HG02623 (cell line): ENCODE measurements at regions not wholly inside any gene's neighbourhood (a gene's known extent, or its start where the extent isn't known, plus 50 kb on each side); places are given as distances from the start of the nearest gene placed in this dataset.
A peak's percentile ranks its signal among the peaks of the same experiment; 100 is the strongest.
"Not testable (repeated sequence)": the region's sequence is repeated elsewhere in the genome, so short reads cannot be mapped to it uniquely, and the experiment has no call there.

Experiments
- ATAC-seq: cut with Tn5 transposase; IDR thresholded peaks from one replicate; pipeline ENCODE4 v1.9.1; 2021; ENCODE audit warnings: moderate library complexity; ENCODE audit not compliant: unreplicated experiment

DNA sequence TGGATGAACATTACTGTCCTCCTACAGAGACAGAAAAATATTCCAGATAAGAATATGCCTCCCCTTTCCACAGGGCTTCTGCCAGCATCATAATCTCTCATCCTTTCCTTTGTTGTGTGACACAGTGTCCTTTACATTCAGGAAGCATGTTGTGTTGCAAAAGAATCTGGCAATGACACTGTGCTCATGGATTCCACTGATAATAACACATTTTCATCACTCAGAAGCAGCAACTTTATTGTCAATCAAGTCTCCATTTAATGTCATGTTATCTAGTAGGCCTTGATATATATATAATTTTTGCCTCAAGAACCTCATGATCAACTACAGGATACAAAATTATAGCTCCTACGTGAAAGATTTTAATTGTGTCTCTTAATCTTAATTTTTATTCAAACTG lies 833.9 kb downstream of the FSTL5 start:
- no peak for ATAC-seq

GRCh38 chr4:161321706-161322105 lies 842.1 kb downstream of the FSTL5 start:
- ATAC-seq, result no peak

DNA sequence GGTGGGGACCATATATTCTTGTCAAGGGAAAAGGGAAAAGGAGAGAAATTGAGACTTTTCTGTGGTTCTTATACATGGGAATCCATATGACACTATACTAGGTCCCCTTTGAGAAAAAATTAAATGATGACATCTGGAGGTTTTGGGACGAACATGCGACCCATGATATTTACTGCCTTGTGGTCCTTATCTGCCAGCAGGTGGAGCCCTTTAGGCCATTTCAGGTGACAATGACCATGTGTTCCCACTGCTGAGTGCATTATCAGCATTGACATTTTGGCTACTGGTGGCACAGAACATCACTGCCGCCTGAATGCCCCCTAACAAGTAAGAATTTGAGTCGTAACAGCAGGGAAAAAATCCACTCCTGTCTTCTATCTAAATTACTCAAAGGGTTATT lies 843.4 kb downstream of the FSTL5 start:
- ATAC-seq, result peak; percentile 75

GRCh38 chr4:161317000-161317399 lies 846.8 kb downstream of the FSTL5 start:
- no peak for ATAC-seq

- no peak for ATAC-seq
These were observed 849.4 kb downstream of the FSTL5 start for GRCh38 chr4:161314371-161314770.

- ATAC-seq, result no peak
These were observed 860.2 kb downstream of the FSTL5 start for GRCh38 chr4:161303551-161303950.

DNA sequence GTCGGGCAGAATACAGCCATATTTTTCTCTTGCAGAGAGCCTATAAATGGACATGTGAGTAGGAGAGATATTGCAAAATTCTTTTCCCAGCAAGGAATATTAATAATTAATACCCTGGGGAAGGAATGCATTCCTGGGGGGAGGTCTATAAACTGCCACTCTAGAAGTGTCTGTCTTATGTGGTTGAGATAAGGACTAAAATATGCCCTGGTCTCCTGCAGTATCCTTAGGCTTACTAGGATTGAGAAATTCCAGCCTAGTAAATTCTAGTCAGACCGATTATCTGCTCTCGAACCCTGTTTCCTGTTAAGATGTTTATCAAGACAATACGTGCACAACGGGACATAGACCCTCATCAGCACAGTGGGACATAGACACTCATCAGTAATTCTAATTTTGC lies 872.6 kb downstream of the FSTL5 start:
- no peak for ATAC-seq

DNA sequence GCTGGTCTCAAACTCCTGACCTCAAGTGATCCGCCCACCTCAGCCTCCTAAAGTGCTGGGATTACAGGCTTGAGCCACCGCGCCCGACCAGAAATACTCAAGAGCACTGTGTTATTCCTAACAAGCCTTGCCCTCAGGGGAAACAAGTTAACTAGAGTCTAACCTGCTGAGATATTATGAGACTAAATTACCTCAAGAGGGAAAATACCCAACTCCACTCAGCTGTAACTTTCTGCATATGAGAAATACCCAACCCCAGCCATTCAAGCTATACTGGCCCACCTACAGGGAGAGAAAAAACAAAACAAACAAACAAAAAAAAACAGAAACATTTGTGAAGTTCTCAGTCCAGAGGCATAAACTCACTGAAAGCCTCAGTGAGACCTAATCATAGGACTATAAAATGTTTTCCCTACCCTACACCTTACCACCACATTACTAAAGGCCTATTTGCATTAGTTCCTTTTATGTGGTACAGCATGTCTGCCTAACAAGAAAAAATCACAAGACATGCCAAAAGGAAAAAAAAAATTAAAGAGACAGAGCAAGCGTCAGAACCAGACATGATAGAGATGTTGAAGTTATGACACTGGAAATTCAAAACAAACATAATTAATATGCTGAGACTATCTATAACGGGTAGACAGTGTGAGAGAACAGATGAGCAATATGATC lies 876.0 kb downstream of the FSTL5 start:
- peak; percentile 70 for ATAC-seq

- no peak for ATAC-seq
These were observed 878.3 kb downstream of the FSTL5 start for GRCh38 chr4:161285461-161285860.

DNA sequence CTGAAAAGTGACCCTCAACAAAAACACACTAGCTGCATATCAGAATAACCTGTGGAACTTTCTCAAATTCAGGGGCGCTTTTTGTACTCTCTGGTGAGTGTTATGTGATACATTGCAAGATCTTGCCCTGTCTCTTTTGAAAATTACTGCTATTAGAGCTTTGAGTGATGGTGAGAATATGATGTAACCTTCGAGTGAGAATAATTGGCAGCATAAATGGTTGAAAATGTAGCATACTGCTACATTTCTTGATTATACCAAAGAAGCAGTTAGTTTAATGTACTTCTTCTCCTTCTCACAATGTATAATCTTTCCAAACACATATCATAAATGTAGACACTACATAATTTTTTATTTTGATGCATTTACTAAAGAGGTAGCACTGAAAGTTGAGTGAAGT lies 882.9 kb downstream of the FSTL5 start:
- no peak for ATAC-seq

DNA sequence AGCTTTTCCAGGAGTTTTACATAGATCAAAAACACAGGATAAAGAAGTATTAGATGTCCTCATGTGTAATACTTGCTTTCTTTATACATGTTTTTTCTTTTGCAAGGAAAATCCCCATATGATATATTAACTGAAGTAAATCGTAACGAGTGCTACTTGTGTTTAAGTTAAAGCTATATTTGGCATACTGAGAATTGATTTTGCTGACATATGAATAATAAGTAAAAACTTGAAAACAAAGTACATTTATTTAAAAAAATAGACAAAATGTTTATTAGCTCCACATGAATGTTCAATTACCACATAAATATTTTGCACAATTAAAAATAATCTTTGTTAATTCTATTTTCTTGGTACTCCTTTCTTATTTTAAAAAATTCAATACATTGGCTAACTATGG lies 884.7 kb downstream of the FSTL5 start:
- no peak for ATAC-seq

GRCh38 chr4:161277150-161277787 lies 886.5 kb downstream of the FSTL5 start:
- not testable (repeated sequence) for ATAC-seq

DNA sequence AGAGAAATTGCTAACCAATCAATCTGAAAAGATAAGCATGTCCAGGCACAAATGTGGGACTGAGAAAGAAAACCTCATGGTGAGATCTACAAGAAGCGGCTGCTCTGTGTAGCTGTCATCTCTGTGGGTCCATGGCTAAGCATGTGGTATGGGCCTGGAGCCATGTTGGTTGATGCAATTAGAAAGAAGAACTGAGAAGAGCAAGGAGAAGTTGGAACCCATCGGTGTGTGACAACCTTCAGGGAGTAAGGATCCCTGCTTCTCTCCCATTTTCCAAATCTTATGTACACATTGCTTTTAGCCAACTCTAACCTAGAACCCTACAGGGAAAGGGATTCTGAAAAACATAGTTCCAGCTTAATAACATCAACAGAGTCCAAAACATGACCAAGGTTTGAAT lies 890.2 kb downstream of the FSTL5 start:
- no peak for ATAC-seq

GRCh38 chr4:161260819-161261218 lies 903.0 kb downstream of the FSTL5 start:
- ATAC-seq, result no peak

DNA sequence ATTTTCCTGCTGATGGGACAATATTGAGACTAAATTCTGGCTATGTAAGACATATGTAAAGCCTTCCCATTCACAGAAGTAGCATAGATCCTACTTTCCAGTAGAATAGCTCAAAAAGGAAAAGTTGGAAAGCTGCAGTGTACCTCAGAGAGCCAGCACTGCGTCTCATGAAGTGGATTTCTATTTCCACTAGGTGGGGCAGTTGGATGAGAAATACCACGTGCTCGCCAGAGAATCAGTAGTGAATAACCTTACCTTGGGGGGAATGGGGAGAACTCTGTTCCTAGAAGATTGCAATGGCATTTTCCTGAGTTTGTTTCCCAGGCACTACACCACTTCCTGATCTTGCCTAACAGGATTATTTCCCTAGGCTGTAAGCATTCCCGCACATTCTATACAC lies 907.1 kb downstream of the FSTL5 start:
- no peak for ATAC-seq

DNA sequence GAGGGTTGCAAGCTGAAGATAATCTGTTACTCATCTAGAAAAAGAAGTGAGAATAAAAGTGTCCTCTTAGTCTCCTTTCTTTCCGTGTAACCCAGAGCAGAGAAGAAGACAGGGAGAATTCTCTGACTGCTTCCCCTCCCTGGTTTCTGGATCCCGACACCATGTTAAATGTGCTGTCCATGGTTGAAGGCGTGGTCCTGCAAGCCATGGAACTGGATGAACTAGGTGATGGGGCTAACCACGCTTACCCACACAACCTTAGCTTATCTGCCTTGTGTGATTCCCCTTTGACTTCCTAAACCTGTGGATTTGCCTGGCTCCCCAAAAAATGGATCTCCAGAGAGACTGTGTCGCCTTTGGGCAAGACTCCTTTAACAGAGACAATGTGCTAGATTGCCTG lies 907.6 kb downstream of the FSTL5 start:
- ATAC-seq, result no peak

DNA sequence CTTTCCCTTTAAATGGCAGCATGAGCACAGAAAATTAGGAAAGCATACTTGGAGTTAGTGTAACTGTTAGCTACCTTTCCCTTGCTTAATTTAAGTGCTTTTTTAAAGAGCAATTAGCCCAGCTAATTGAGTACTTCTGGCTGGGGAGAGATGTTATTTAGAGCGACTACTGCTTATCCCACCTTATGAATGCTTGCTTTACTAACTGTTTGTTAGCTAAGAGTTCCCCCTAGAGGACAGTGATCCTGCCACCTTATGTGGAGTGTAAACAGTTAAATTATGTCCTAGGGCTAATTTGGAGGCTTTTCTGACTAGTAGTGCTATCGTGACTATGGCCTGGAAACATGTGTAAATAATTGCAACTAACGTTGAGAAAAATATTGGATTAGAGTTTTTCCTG lies 909.4 kb downstream of the FSTL5 start:
- no peak for ATAC-seq

GRCh38 chr4:161252520-161253141 lies 911.2 kb downstream of the FSTL5 start:
- peak; percentile 80 for ATAC-seq

DNA sequence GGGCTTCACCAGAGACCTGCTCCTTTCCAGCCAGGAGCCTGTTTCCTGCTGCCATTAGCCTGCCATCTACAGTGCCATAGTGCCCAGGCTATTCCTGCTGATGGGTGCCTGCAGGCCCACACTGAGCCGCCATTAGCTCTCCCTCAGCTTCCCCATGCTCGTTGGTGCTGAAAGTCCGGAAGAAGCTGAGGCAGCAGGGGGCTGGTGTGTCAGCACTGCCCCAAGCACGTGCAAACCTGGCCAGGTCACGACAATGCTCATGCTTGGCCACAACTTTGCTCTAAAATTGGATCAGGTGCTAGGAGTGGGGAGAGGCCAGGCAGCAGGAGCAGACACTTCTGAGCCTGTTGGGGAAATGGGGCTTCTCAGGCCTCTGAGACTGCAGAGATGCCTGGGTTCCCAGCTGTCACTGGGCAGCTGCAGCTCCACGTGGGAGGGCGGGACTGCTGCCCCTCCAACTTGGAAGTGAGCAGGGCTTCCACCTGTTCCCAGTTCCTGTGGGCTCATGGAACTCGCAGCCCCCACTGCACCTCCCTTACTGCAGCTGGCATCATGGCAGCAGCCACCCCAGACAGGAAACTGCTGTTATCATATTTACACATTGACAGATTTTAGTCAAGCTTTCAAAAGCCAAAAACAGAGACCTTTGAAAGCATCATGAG lies 913.9 kb downstream of the FSTL5 start:
- ATAC-seq, result no peak

- ATAC-seq, result no peak
These were observed 914.9 kb downstream of the FSTL5 start for GRCh38 chr4:161248880-161249279.

DNA sequence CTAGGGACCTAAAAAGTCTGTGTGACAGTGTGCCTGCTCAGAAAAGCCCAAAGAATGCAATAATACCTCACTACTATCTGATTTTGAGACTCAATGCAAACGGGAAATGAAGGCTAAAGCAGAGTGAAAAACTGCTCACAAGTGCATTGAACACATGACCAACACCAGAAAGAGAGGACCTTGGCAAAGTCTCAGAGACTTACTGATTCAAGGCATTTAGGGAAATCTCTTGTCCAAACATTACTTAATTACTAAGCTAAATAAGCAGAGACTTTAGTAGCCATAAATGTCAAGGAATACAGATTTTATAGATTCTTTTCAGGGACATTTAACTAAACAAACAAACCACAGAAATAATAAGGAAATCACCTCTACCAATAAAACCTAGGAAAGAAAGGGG lies 916.0 kb downstream of the FSTL5 start:
- no peak for ATAC-seq

DNA sequence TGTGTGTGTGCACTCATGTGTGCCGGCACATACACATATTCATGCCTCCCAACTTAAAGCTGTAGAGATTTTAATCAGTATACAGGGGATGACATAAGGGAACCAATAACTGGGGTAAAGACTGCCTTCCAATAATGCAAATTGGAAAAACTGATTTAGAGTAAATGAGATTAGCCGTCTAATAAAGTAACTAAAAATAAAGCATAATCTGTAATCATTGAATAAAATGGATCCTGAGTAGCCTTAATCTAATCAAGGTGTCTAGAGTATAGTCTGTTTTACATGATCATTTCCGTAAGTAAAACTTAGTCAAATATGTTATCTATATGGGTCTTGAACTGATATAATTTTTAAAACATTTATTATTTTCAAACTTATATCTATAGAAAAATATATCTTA lies 925.8 kb downstream of the FSTL5 start:
- ATAC-seq, result no peak
